SK-N-SH (cell line): ENCODE measurements at regions not wholly inside any gene's neighbourhood (a gene's known extent, or its start where the extent isn't known, plus 50 kb on each side); places are given as distances from the start of the nearest gene placed in this dataset.

ENCODE experiments used
- CTCF ChIA-PET: fragments of 300-600, 350-600 bp; formaldehyde crosslinking; extraction: SDS; loops from one replicate; lab custom pipeline; 2021; lab: Yijun Ruan, JAX
- POLR2A ChIA-PET: fragments of 350-600 bp; sonication (Branson Sonifier 250); formaldehyde crosslinking; extraction: SDS; loops from one replicate; lab custom pipeline; 2020; ENCODE audit warnings: antibody characterized with exemption, inconsistent platforms; lab: Yijun Ruan, JAX
- DNase-seq: peaks from one replicate; pipeline ENCODE4 v3.0.0; 2012
- H2AFZ ChIP-seq: fragments of 200-600 bp; sonication (generic); 2 replicates; pipeline ENCODE4 v1.8.1; 2016; ENCODE audit warnings: antibody characterized with exemption, mild to moderate bottlenecking, low read depth
- H3F3A ChIP-seq: fragments of 200-600 bp; sonication (generic); replicated peaks from 2 replicates; pipeline ENCODE3; 2016; ENCODE audit warnings: antibody characterized with exemption, mild to moderate bottlenecking; ENCODE audit not compliant: insufficient read depth
- H3K27ac ChIP-seq, 2 experiments: fragments of 200-500 bp in 1 of 2; fragments of 200-600 bp in 1 of 2; sonication (Bioruptor generic) in 1 of 2; sonication (generic), shearing (Covaris generic) in 1 of 2; 2 replicates each; pipeline versions ENCODE4 v1.5.1 to v1.6.1; 2014 to 2016; ENCODE audit warnings: low read depth in 2 of 2, inconsistent platforms in 1 of 2, low read length in 1 of 2, mild to moderate bottlenecking in 1 of 2, mixed read lengths in 1 of 2
- H3K27me3 ChIP-seq: fragments of 200-600 bp; sonication (generic), shearing (Covaris generic); 2 replicates; pipeline ENCODE4 v1.6.1; 2016; ENCODE audit warnings: mixed run types; ENCODE audit not compliant: insufficient read depth
- H3K36me3 ChIP-seq, 2 experiments: fragments of 200-500 bp in 1 of 2; fragments of 200-600 bp in 1 of 2; sonication (Bioruptor generic) in 1 of 2; sonication (generic) in 1 of 2; replicated peaks in 1 of 2; 2 replicates each; pipeline versions ENCODE3 to v1.5.1; 2014 to 2016; ENCODE audit warnings: low read length in 1 of 2, mild to moderate bottlenecking in 1 of 2; ENCODE audit not compliant: insufficient read depth in 2 of 2, control insufficient read depth in 1 of 2
- H3K4me1 ChIP-seq, 2 experiments: fragments of 200-500 bp in 1 of 2; fragments of 200-600 bp in 1 of 2; sonication (Bioruptor generic) in 1 of 2; sonication (generic), shearing (Covaris generic) in 1 of 2; 2 replicates each; pipeline versions ENCODE4 v1.5.1 to v1.6.1; 2014 to 2016; ENCODE audit warnings: low read depth in 1 of 2, low read length in 1 of 2, mixed run types in 1 of 2; ENCODE audit not compliant: insufficient read depth in 2 of 2, control insufficient read depth in 1 of 2
- H3K4me2 ChIP-seq: fragments of 200-600 bp; sonication (generic), shearing (Covaris generic); 2 replicates; pipeline ENCODE4 v1.6.1; 2017; ENCODE audit warnings: mixed run types
- H3K4me3 ChIP-seq, 2 experiments: fragments of 200-500 bp in 1 of 2; fragments of 200-600 bp in 1 of 2; sonication (Bioruptor generic) in 1 of 2; sonication (generic), shearing (Covaris generic) in 1 of 2; 2 replicates each; pipeline versions ENCODE4 v1.5.1 to v1.8.1; 2014 to 2016; ENCODE audit warnings: low read depth in 2 of 2, inconsistent platforms in 1 of 2, low read length in 1 of 2, mild to moderate bottlenecking in 1 of 2, mixed read lengths in 1 of 2, moderate library complexity in 1 of 2
- H3K79me2 ChIP-seq: fragments of 200-600 bp; sonication (generic); 2 replicates; pipeline ENCODE4 v1.8.1; 2017; ENCODE audit warnings: mild to moderate bottlenecking; ENCODE audit not compliant: insufficient read depth
- H3K9ac ChIP-seq: fragments of 200-600 bp; sonication (generic); 2 replicates; pipeline ENCODE4 v1.6.1; 2017; ENCODE audit warnings: mixed run types
- H3K9me2 ChIP-seq: fragments of 200-600 bp; sonication (generic); 2 replicates; pipeline ENCODE4 v1.6.1; 2017; ENCODE audit warnings: mixed run types
- H3K9me3 ChIP-seq: fragments of 200-600 bp; sonication (generic); 2 replicates; pipeline ENCODE4 v1.6.1; 2017; ENCODE audit warnings: mixed run types, mild to moderate bottlenecking, moderate library complexity
- H4K20me1 ChIP-seq: fragments of 200-600 bp; sonication (generic); 2 replicates; pipeline ENCODE4 v1.6.1; 2017; ENCODE audit warnings: mild to moderate bottlenecking, mixed run types; ENCODE audit not compliant: insufficient read depth
- ELF1 ChIP-seq: IDR thresholded peaks from 2 replicates; pipeline ENCODE4 v1.4.0; 2012
- EP300 ChIP-seq, 2 experiments: IDR thresholded peaks; 2 replicates each; pipeline versions ENCODE4 v1.4.0 to v1.6.1; 2012; ENCODE audit warnings: borderline replicate concordance in 1 of 2, low read depth in 1 of 2, low read length in 1 of 2
- FOXJ3 ChIP-seq: sonication (generic); formaldehyde crosslinking; IDR thresholded peaks from 2 replicates; pipeline ENCODE4 v1.5.1; 2020; ENCODE audit warnings: mild to moderate bottlenecking, missing genetic modification reagents
- GATA2 ChIP-seq: sonication (generic); formaldehyde crosslinking; IDR thresholded peaks from 2 replicates; pipeline ENCODE4 v1.5.0; 2020; ENCODE audit warnings: mild to moderate bottlenecking, missing genetic modification reagents
- MAX ChIP-seq: IDR thresholded peaks from 2 replicates; pipeline ENCODE4 v1.4.0; 2012; ENCODE audit warnings: low read depth
- MEF2A ChIP-seq: IDR thresholded peaks from 2 replicates; pipeline ENCODE4 v1.4.0; 2012; ENCODE audit warnings: low read depth, borderline replicate concordance
- MXI1 ChIP-seq: IDR thresholded peaks from 2 replicates; pipeline ENCODE4 v1.6.1; 2012; ENCODE audit warnings: mild to moderate bottlenecking, low read depth, low read length, improper control_type of control experiment
- NFIC ChIP-seq: IDR thresholded peaks from 2 replicates; pipeline ENCODE4 v1.4.0; 2012; ENCODE audit warnings: borderline replicate concordance
- NRF1 ChIP-seq: IDR thresholded peaks from 2 replicates; pipeline ENCODE4 v1.6.1; 2012; ENCODE audit warnings: low read depth, mild to moderate bottlenecking, low read length
- RCOR1 ChIP-seq: fragments of 150-350 bp; IDR thresholded peaks from 2 replicates; pipeline ENCODE4 v1.6.1; 2017; ENCODE audit warnings: antibody characterized with exemption, low read length
- SIN3A ChIP-seq: IDR thresholded peaks from 2 replicates; pipeline ENCODE4 v1.6.1; 2012; ENCODE audit warnings: low read depth, mild to moderate bottlenecking, low read length, moderate library complexity, borderline replicate concordance
- SMC3 ChIP-seq: IDR thresholded peaks from 2 replicates; pipeline ENCODE4 v1.6.1; 2012; ENCODE audit warnings: low read depth, low read length, improper control_type of control experiment
- TCF12 ChIP-seq: IDR thresholded peaks from 2 replicates; pipeline ENCODE4 v1.4.0; 2012
- TEAD4 ChIP-seq: IDR thresholded peaks from 2 replicates; pipeline ENCODE4 v1.4.0; 2012; ENCODE audit warnings: mild to moderate bottlenecking, borderline replicate concordance; ENCODE audit not compliant: insufficient read depth
- USF1 ChIP-seq: IDR thresholded peaks from 2 replicates; pipeline ENCODE4 v1.4.0; 2012; ENCODE audit warnings: low read depth, borderline replicate concordance
- USF2 ChIP-seq: fragments of 150-350 bp; IDR thresholded peaks from 2 replicates; pipeline ENCODE4 v1.6.1; 2017; ENCODE audit warnings: antibody characterized with exemption, low read length, low read depth, borderline replicate concordance
- WGBS: methylation state at CpG from one replicate; pipeline ENCODE4 v1.1.6; 2017; ENCODE audit warnings: low lambda C conversion rate; 5-methylcytosine and 5-hydroxymethylcytosine counted together

GRCh38 chr1:216823731-216824130 is 100.5 kb upstream of the ESRRG start:
- DNase-seq: no peak
- Histone ChIP-seq H4K20me1 (no peaks in the 10 kb centered on the region), H3K36me3 (no peaks in the 10 kb centered on the region), H3K79me2 (no peaks in the 10 kb centered on the region), H3K27me3 (no peaks in the 10 kb centered on the region), H3K4me1 (no peaks in the 10 kb centered on the region; a peak in 1 of 4 replicates), H2AFZ (no peak overlapping the region), H3K4me3 (no peak overlapping the region), H3K4me2 (no peak overlapping the region), H3F3A (no peaks in the 10 kb centered on the region), H3K27ac (no peak overlapping the region), H3K9ac (no peak overlapping the region), H3K9me2 (no peaks in the 10 kb centered on the region), H3K9me3 (no peaks in the 10 kb centered on the region)
- 83% methylated on average over 2 of the region's 2 CpGs for WGBS
- TF ChIP-seq NFIC: no peak
- TF ChIP-seq USF2: no peak
- no peak for TF ChIP-seq SIN3A
- no peak for TF ChIP-seq MXI1
- no peak for TF ChIP-seq MAX
- TF ChIP-seq EP300 (IDR thresholded peaks at IDR 0.05; ENCODE audit: borderline replicate concordance in 1 of 2, low read depth in 1 of 2, low read length in 1 of 2): no peak
- TF ChIP-seq USF1: no peak
- TF ChIP-seq TEAD4: no peak
- TF ChIP-seq TCF12: no peak
- ChIA-PET POLR2A (no interaction called here), CTCF (interaction anchor here (0.6 kb wide), 1 partner anchor 476 kb away, joined by 3 read pairs; no protein-coding TSS in a partner anchor)

GRCh38 chr1:216822480-216822879 is 99.3 kb upstream of the ESRRG start:
- no peaks in the 10 kb centered on the region for H3K27me3 ChIP-seq
- no peak for TF ChIP-seq RCOR1
- no peak for TF ChIP-seq MEF2A
- TF ChIP-seq SMC3: no peak
- TF ChIP-seq EP300 (IDR thresholded peaks at IDR 0.05; ENCODE audit: borderline replicate concordance in 1 of 2, low read depth in 1 of 2, low read length in 1 of 2): no peak
- TF ChIP-seq ELF1: no peak
- no peak for TF ChIP-seq NRF1
- no peak for TF ChIP-seq FOXJ3 (CRISPR knock-in tag)
- TF ChIP-seq GATA2 (CRISPR knock-in tag): no peak
- H3K9me2 ChIP-seq: no peaks in the 10 kb centered on the region
- no peak overlapping the region for H3K27ac ChIP-seq
- no peaks in the 10 kb centered on the region; a peak in 1 of 4 replicates for H3K4me1 ChIP-seq
- H3K4me3 ChIP-seq: no peak overlapping the region
- H4K20me1 ChIP-seq: no peaks in the 10 kb centered on the region
- H3K36me3 ChIP-seq: no peaks in the 10 kb centered on the region
- CTCF ChIA-PET: interaction anchor here (0.8 to 1.8 kb wide), 3 partner anchors 9 to 14 kb away, joined by 3 to 9 read pairs (median 3); no protein-coding TSS in a partner anchor
- H2AFZ ChIP-seq: no peak overlapping the region
- H3K9me3 ChIP-seq: no peaks in the 10 kb centered on the region
- POLR2A ChIA-PET: no interaction called here
- no peaks in the 10 kb centered on the region for H3F3A ChIP-seq
- no peaks in the 10 kb centered on the region for H3K79me2 ChIP-seq
- no peak for DNase-seq
- H3K4me2 ChIP-seq: no peak overlapping the region
- no peak overlapping the region for H3K9ac ChIP-seq
